ENCODE measurements at regions not wholly inside any gene's neighbourhood (a gene's known extent, or its start where the extent isn't known, plus 50 kb on each side); places are given as distances from the start of the nearest gene placed in this dataset.
"Not testable (repeated sequence)": the region's sequence is repeated elsewhere in the genome, so short reads cannot be mapped to it uniquely, and the experiment has no call there.

DNA sequence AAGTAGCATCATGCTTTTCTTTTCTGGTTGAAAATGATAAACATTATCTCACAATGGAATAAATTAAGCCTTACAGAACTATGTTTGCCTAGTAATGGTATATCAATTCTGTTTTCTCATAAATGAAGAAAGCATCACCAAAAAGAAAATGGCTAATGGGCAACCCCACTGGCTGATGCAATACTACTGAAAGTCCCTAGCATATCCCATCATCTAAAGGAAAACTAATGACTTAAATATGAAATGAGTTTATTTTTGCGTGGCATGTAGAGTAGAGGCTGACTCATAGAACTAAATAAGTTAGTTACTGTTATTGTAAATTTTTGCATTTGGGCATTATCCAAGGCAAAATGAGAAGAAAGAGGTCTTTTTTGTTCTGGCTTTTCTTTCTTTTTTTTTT is 1156.3 kb upstream of the SEL1L start:
- H3K4me3 ChIP-seq (ENCODE audit: insufficient read depth in 1 of 2, low read depth in 1 of 2, low read length in 2 of 2): no peak overlapping the region
- 0% methylated on average over 1 of the region's 1 CpG for WGBS
- H3K4me1 ChIP-seq (ENCODE audit: control insufficient read depth, insufficient read depth, low read depth, low read length): no peaks in the 10 kb centered on the region
- no peak overlapping the region for H3K4ac ChIP-seq (ENCODE audit: low read depth in 1 of 2, low read length in 2 of 2)
- H2BK15ac ChIP-seq (ENCODE audit: low read depth, poor library complexity, severe bottlenecking): no peak overlapping the region
- H2BK5ac ChIP-seq (ENCODE audit: low read depth, low read length, poor library complexity, severe bottlenecking): no peak overlapping the region
- no peak overlapping the region for H3K27ac ChIP-seq (ENCODE audit: low read length, poor library complexity, severe bottlenecking)
- H3K18ac ChIP-seq (ENCODE audit: low read depth in 1 of 2, low read length in 2 of 2): no peak overlapping the region
- H3K14ac ChIP-seq (ENCODE audit: low read length in 2 of 2): no peak overlapping the region
- H2BK12ac ChIP-seq (ENCODE audit: low read length in 2 of 2): no peak overlapping the region
- no peaks in the 10 kb centered on the region for H3K79me1 ChIP-seq (replicated peaks; ENCODE audit: low read length, poor library complexity, severe bottlenecking)
- peak; percentile 10 for DNase-seq
- H2AK5ac ChIP-seq (ENCODE audit: low read length, severe bottlenecking): no peak overlapping the region
- H4K8ac ChIP-seq (ENCODE audit: low read length): no peak overlapping the region
- no peaks in the 10 kb centered on the region for H3K27me3 ChIP-seq (ENCODE audit: control insufficient read depth in 1 of 2, insufficient read depth in 1 of 2, low read length in 2 of 2)
- H2AFZ ChIP-seq (ENCODE audit: low read depth, low read length): no peak overlapping the region
- H4K91ac ChIP-seq (ENCODE audit: low read length): no peak overlapping the region
- H3K9me3 ChIP-seq (ENCODE audit: control insufficient read depth, low read length): no peaks in the 10 kb centered on the region
- no peak overlapping the region for H2BK120ac ChIP-seq (ENCODE audit: low read depth, low read length)
- H3K9ac ChIP-seq (ENCODE audit: low read length): no peak overlapping the region
- H3K23ac ChIP-seq (ENCODE audit: low read length in 2 of 2): no peak overlapping the region
- no peak overlapping the region for H3K4me2 ChIP-seq (ENCODE audit: low read length, poor library complexity, severe bottlenecking)
- H3K36me3 ChIP-seq (ENCODE audit: control insufficient read depth in 1 of 2, insufficient read depth in 2 of 2, low read depth in 1 of 2, low read length in 2 of 2): no peaks in the 10 kb centered on the region

DNA sequence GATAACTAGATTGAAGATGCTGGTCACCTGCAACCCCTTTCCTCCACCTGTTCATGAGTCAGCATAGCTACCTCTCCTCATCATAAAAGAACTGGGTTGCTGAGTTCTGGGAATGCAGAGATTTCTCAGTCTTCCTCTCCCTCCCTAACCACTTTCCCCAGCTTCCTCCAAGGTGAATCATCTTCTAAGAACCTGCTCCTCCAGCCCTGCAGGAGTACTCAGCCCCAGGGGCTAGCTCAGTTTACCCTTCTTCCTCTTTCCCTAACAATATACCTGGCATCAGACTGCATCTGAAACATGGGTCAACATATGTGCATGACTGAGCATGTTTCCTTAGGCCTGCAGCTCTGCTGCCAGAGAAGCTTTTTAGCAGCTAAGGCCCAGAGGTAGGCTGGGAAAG is 1157.5 kb upstream of the SEL1L start:
- not testable (repeated sequence) for H3K4me3 ChIP-seq (ENCODE audit: insufficient read depth in 1 of 2, low read depth in 1 of 2, low read length in 2 of 2); H4K91ac ChIP-seq (ENCODE audit: low read length); H3K9ac ChIP-seq (ENCODE audit: low read length); H3K4me2 ChIP-seq (ENCODE audit: low read length, poor library complexity, severe bottlenecking); H2BK15ac ChIP-seq (ENCODE audit: low read depth, poor library complexity, severe bottlenecking); H3K23ac ChIP-seq (ENCODE audit: low read length in 2 of 2); H3K9me3 ChIP-seq (ENCODE audit: control insufficient read depth, low read length); H2BK12ac ChIP-seq (ENCODE audit: low read length in 2 of 2); DNase-seq; H2AK5ac ChIP-seq (ENCODE audit: low read length, severe bottlenecking); H3K27me3 ChIP-seq (ENCODE audit: control insufficient read depth in 1 of 2, insufficient read depth in 1 of 2, low read length in 2 of 2); H2AFZ ChIP-seq (ENCODE audit: low read depth, low read length); H3K14ac ChIP-seq (ENCODE audit: low read length in 2 of 2); H3K18ac ChIP-seq (ENCODE audit: low read depth in 1 of 2, low read length in 2 of 2); H3K79me1 ChIP-seq (replicated peaks; ENCODE audit: low read length, poor library complexity, severe bottlenecking); H3K4me1 ChIP-seq (ENCODE audit: control insufficient read depth, insufficient read depth, low read depth, low read length); H2BK5ac ChIP-seq (ENCODE audit: low read depth, low read length, poor library complexity, severe bottlenecking); H3K27ac ChIP-seq (ENCODE audit: low read length, poor library complexity, severe bottlenecking); H3K36me3 ChIP-seq (ENCODE audit: control insufficient read depth in 1 of 2, insufficient read depth in 2 of 2, low read depth in 1 of 2, low read length in 2 of 2); H4K8ac ChIP-seq (ENCODE audit: low read length); H3K4ac ChIP-seq (ENCODE audit: low read depth in 1 of 2, low read length in 2 of 2); H2BK120ac ChIP-seq (ENCODE audit: low read depth, low read length)

DNA sequence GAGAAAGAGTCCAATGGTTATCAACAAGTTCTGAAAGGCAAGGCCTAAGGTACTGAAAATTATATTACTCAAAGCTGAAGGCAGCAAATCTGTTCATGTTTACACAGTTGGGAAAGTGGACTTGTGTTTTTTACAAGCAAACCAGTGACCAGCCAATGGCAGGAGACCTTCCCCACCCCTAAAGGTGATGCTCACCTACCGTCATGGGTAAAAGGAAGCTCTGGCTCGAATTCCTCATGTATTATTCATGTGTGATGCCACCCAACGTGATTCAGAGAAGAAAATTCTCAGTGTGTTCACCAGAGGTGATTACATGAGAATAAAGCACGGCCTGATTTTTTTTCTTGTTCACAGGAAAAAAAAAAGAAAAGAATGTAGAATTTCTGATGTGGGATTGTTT is 1161.2 kb upstream of the SEL1L start:
- no peak overlapping the region for H2BK5ac ChIP-seq (ENCODE audit: low read depth, low read length, poor library complexity, severe bottlenecking)
- H3K36me3 ChIP-seq (ENCODE audit: control insufficient read depth in 1 of 2, insufficient read depth in 2 of 2, low read depth in 1 of 2, low read length in 2 of 2): no peaks in the 10 kb centered on the region
- no peak overlapping the region for H4K8ac ChIP-seq (ENCODE audit: low read length)
- H2AK5ac ChIP-seq (ENCODE audit: low read length, severe bottlenecking): no peak overlapping the region
- no peak overlapping the region for H4K91ac ChIP-seq (ENCODE audit: low read length)
- no peak overlapping the region for H3K23ac ChIP-seq (ENCODE audit: low read length in 2 of 2)
- H3K9ac ChIP-seq (ENCODE audit: low read length): no peak overlapping the region
- H3K4me1 ChIP-seq (ENCODE audit: control insufficient read depth, insufficient read depth, low read depth, low read length): no peaks in the 10 kb centered on the region
- H2BK120ac ChIP-seq (ENCODE audit: low read depth, low read length): no peak overlapping the region
- H3K79me1 ChIP-seq (replicated peaks; ENCODE audit: low read length, poor library complexity, severe bottlenecking): no peaks in the 10 kb centered on the region
- H2BK12ac ChIP-seq (ENCODE audit: low read length in 2 of 2): no peak overlapping the region
- H3K4ac ChIP-seq (ENCODE audit: low read depth in 1 of 2, low read length in 2 of 2): no peak overlapping the region
- no peak overlapping the region for H3K18ac ChIP-seq (ENCODE audit: low read depth in 1 of 2, low read length in 2 of 2)
- no peak for DNase-seq
- no peak overlapping the region for H3K27ac ChIP-seq (ENCODE audit: low read length, poor library complexity, severe bottlenecking)
- H3K4me2 ChIP-seq (ENCODE audit: low read length, poor library complexity, severe bottlenecking): no peak overlapping the region
- H3K9me3 ChIP-seq (ENCODE audit: control insufficient read depth, low read length): no peaks in the 10 kb centered on the region
- WGBS: 71% methylated on average over 4 of the region's 4 CpGs
- H3K14ac ChIP-seq (ENCODE audit: low read length in 2 of 2): no peak overlapping the region
- H3K27me3 ChIP-seq (ENCODE audit: control insufficient read depth in 1 of 2, insufficient read depth in 1 of 2, low read length in 2 of 2): no peaks in the 10 kb centered on the region
- no peak overlapping the region for H2AFZ ChIP-seq (ENCODE audit: low read depth, low read length)
- no peak overlapping the region for H3K4me3 ChIP-seq (ENCODE audit: insufficient read depth in 1 of 2, low read depth in 1 of 2, low read length in 2 of 2)
- H2BK15ac ChIP-seq (ENCODE audit: low read depth, poor library complexity, severe bottlenecking): no peak overlapping the region

DNA sequence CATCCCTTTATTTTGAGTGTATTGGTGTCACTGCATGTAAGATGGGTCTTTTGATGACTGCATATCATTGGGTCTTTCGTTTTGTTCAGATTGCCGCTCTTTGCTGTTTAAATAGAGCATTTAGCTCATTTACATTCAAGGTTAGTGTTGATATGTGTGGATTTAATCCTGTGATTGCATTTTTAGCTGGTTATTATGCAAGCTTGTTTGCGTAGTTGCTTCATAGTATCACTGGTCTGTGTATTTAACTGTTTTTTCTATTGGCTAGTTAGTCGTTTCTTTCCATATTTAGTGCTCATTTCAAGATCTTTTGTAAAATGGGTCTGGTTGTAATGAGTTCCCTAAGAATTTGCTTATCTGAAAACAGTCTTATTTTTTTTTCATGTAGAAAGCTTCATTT is 1170.6 kb upstream of the SEL1L start:
- no peak overlapping the region for H3K4ac ChIP-seq (ENCODE audit: low read depth in 1 of 2, low read length in 2 of 2)
- H3K79me1 ChIP-seq (replicated peaks; ENCODE audit: low read length, poor library complexity, severe bottlenecking): no peaks in the 10 kb centered on the region
- H3K4me1 ChIP-seq (ENCODE audit: control insufficient read depth, insufficient read depth, low read depth, low read length): no peaks in the 10 kb centered on the region
- H3K23ac ChIP-seq (ENCODE audit: low read length in 2 of 2): no peak overlapping the region
- H3K27me3 ChIP-seq (ENCODE audit: control insufficient read depth in 1 of 2, insufficient read depth in 1 of 2, low read length in 2 of 2): no peaks in the 10 kb centered on the region
- H2BK15ac ChIP-seq (ENCODE audit: low read depth, poor library complexity, severe bottlenecking): no peak overlapping the region
- no peak overlapping the region for H3K4me3 ChIP-seq (ENCODE audit: insufficient read depth in 1 of 2, low read depth in 1 of 2, low read length in 2 of 2)
- no peak overlapping the region for H2BK120ac ChIP-seq (ENCODE audit: low read depth, low read length)
- no peak overlapping the region for H3K9ac ChIP-seq (ENCODE audit: low read length)
- no peak overlapping the region for H2AK5ac ChIP-seq (ENCODE audit: low read length, severe bottlenecking)
- no peaks in the 10 kb centered on the region for H3K36me3 ChIP-seq (ENCODE audit: control insufficient read depth in 1 of 2, insufficient read depth in 2 of 2, low read depth in 1 of 2, low read length in 2 of 2)
- no peak overlapping the region for H3K14ac ChIP-seq (ENCODE audit: low read length in 2 of 2)
- no peak overlapping the region for H3K18ac ChIP-seq (ENCODE audit: low read depth in 1 of 2, low read length in 2 of 2)
- H2BK5ac ChIP-seq (ENCODE audit: low read depth, low read length, poor library complexity, severe bottlenecking): no peak overlapping the region
- peaks cover 4% of the 10 kb centered on the region for H3K9me3 ChIP-seq (ENCODE audit: control insufficient read depth, low read length)
- 58% methylated on average over 4 of the region's 4 CpGs for WGBS
- H3K4me2 ChIP-seq (ENCODE audit: low read length, poor library complexity, severe bottlenecking): no peak overlapping the region
- no peak overlapping the region for H2AFZ ChIP-seq (ENCODE audit: low read depth, low read length)
- H4K91ac ChIP-seq (ENCODE audit: low read length): no peak overlapping the region
- no peak overlapping the region for H4K8ac ChIP-seq (ENCODE audit: low read length)
- no peak for DNase-seq
- H3K27ac ChIP-seq (ENCODE audit: low read length, poor library complexity, severe bottlenecking): no peak overlapping the region
- no peak overlapping the region for H2BK12ac ChIP-seq (ENCODE audit: low read length in 2 of 2)
